Keratinocyte (primary cell): ENCODE measurements at regions not wholly inside any gene's neighbourhood (a gene's known extent, or its start where the extent isn't known, plus 50 kb on each side); places are given as distances from the start of the nearest gene placed in this dataset.

ENCODE experiments used
- CTCF ChIP-seq, 3 experiments: IDR thresholded peaks in 1 of 3; conservative IDR thresholded peaks in 1 of 3; optimal IDR thresholded peaks in 1 of 3; 2 replicates in 2 of 3; 3 replicates in 1 of 3; pipeline versions ENCODE3 to v1.5.1; 2011; ENCODE audit warnings: low read length in 3 of 3, mild to moderate bottlenecking in 3 of 3, moderate library complexity in 2 of 3, control low read depth in 1 of 3, inconsistent platforms in 1 of 3; ENCODE audit not compliant: insufficient read depth in 2 of 3; ENCODE audit errors: extremely low read depth in 1 of 3
- EZH2 ChIP-seq: IDR thresholded peaks from one replicate; pipeline ENCODE4 v1.6.1; 2012; ENCODE audit warnings: inconsistent platforms, mild to moderate bottlenecking, low read length, moderate library complexity

GRCh38 chr18:37661478-37661877, 95.9 kb upstream of the CELF4 start:
- TF ChIP-seq EZH2 = no peak
- no peak for TF ChIP-seq CTCF (optimal IDR thresholded peaks at IDR 0.05 in 1 of 3, IDR thresholded peaks at IDR 0.05 in 1 of 3, conservative IDR thresholded peaks at IDR 0.05 in 1 of 3; ENCODE audit: extremely low read depth in 1 of 3, insufficient read depth in 2 of 3, low read length in 3 of 3)
